Neural progenitor cell (in vitro differentiated cells): ENCODE measurements at regions not wholly inside any gene's neighbourhood (a gene's known extent, or its start where the extent isn't known, plus 50 kb on each side); places are given as distances from the start of the nearest gene placed in this dataset.

Experiments
- DNase-seq: peaks from one replicate; pipeline ENCODE4 v3.0.0-alpha.2; 2016; ENCODE audit warnings: low spot score
- H2AFZ ChIP-seq: fragments of 200-600 bp; sonication (generic); replicated peaks from 2 replicates; pipeline ENCODE4 v1.6.1; 2016; ENCODE audit warnings: antibody characterized with exemption
- H3F3A ChIP-seq: fragments of 200-600 bp; sonication (generic); 2 replicates; pipeline ENCODE4 v1.6.1; 2016; ENCODE audit warnings: antibody characterized with exemption, low read depth
- H3K27ac ChIP-seq: fragments of 200-600 bp; sonication (generic); 2 replicates; pipeline ENCODE4 v1.5.1; 2016; ENCODE audit warnings: mild to moderate bottlenecking
- H3K27me3 ChIP-seq: fragments of 200-600 bp; sonication (generic); 2 replicates; pipeline ENCODE4 v1.6.1; 2016; ENCODE audit warnings: mild to moderate bottlenecking, moderate library complexity
- H3K36me3 ChIP-seq: fragments of 200-600 bp; sonication (generic); 2 replicates; pipeline ENCODE4 v1.5.1; 2016
- H3K4me1 ChIP-seq: fragments of 200-600 bp; sonication (generic); 2 replicates; pipeline ENCODE4 v1.6.1; 2016; ENCODE audit warnings: mixed run types
- H3K4me2 ChIP-seq: fragments of 200-600 bp; sonication (generic); 2 replicates; pipeline ENCODE4 v1.6.1; 2016
- H3K4me3 ChIP-seq: fragments of 200-600 bp; sonication (generic); 2 replicates; pipeline ENCODE4 v1.5.1; 2016
- H3K79me2 ChIP-seq: fragments of 200-600 bp; sonication (generic); 2 replicates; pipeline ENCODE4 v1.6.1; 2016; ENCODE audit warnings: low read depth
- H3K9ac ChIP-seq: fragments of 200-600 bp; sonication (generic); 2 replicates; pipeline ENCODE4 v1.6.1; 2016
- H3K9me3 ChIP-seq: fragments of 200-600 bp; sonication (generic); 2 replicates; pipeline ENCODE4 v1.5.1; 2016; ENCODE audit warnings: low read depth
- H4K20me1 ChIP-seq: fragments of 200-600 bp; sonication (generic); 2 replicates; pipeline ENCODE4 v1.6.1; 2016; ENCODE audit warnings: low read depth
- H3K27ac Mint-ChIP-seq: 3 replicates; pipeline ENCODE4 v1.8.0; 2021; ENCODE audit warnings: mixed read lengths
- H3K27me3 Mint-ChIP-seq: 2 replicates; pipeline ENCODE4 v1.8.0; 2022; ENCODE audit warnings: low read depth, mild to moderate bottlenecking, inconsistent platforms, moderate library complexity, mixed read lengths; ENCODE audit not compliant: insufficient read depth
- H3K36me3 Mint-ChIP-seq: 3 replicates; pipeline ENCODE4 v1.8.0; 2021; ENCODE audit warnings: mixed read lengths
- H3K4me1 Mint-ChIP-seq: 3 replicates; pipeline ENCODE4 v1.8.0; 2021; ENCODE audit warnings: mixed read lengths
- H3K4me3 Mint-ChIP-seq: 3 replicates; pipeline ENCODE4 v1.8.0; 2021; ENCODE audit warnings: mild to moderate bottlenecking, moderate library complexity, mixed read lengths
- H3K9me3 Mint-ChIP-seq: 3 replicates; pipeline ENCODE4 v1.8.0; 2020; ENCODE audit warnings: mixed read lengths
- EZH2 ChIP-seq: fragments of 200-600 bp; sonication (generic); IDR thresholded peaks from 2 replicates; pipeline ENCODE4 v1.6.1; 2017; ENCODE audit warnings: antibody characterized with exemption, mild to moderate bottlenecking, moderate library complexity
- EZH2phosphoT487 ChIP-seq: fragments of 200-600 bp; sonication (generic); IDR thresholded peaks from 2 replicates; pipeline ENCODE4 v1.6.1; 2017; ENCODE audit warnings: antibody characterized with exemption
- TF ChIP-seq, protein P1 (sequence below): fragments of 200-600 bp; sonication (generic); IDR thresholded peaks from 2 replicates; pipeline ENCODE4 v1.5.1; 2017; ENCODE audit warnings: antibody characterized with exemption, mild to moderate bottlenecking

DNA sequence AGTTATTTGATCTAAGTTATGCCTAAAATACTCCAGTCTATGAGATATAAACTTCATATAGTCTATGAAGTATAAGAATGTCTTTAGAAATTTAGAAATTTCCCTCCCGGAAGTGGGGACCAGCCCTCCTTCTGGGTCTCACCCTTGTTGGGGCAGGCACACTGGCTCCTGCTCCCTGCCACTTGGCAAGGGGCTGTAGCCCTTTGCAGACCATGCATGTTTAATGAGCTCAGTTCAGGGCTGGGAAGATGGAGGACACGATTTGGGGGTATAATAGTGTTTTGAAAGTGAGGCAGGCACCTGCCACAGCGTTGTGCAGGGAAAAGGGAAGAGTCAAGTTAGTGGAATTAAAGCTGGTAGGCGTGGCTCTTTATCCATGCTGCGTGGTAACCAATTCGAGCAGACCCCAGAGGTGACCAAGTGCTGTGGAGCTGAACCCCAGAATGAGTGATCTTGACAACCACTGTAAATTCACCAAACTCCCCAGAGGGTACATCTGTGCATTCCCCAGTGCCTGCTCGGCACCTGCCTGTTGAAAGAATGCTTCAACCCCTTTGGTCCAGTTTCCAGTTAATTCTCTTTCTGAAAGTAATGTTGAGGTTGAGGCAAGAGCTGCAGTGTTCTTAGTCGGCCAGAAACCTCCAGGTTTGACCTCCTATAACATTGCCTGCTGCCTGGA, 79.6 kb downstream of the DOP1B start:
- Histone ChIP-seq H3K9me3 (no peaks in the 10 kb centered on the region), H3F3A (no peaks in the 10 kb centered on the region), H3K27ac (no peak overlapping the region), H3K4me1 (peaks cover 6% of the 10 kb centered on the region), H4K20me1 (no peaks in the 10 kb centered on the region), H3K9ac (no peak overlapping the region), H3K27me3 (no peaks in the 10 kb centered on the region), H3K36me3 (no peaks in the 10 kb centered on the region), H3K4me2 (no peak overlapping the region), H2AFZ (no peak overlapping the region), H3K4me3 (no peak overlapping the region), H3K79me2 (no peaks in the 10 kb centered on the region)
- H3K36me3 Mint-ChIP-seq, result peaks cover 9% of the 10 kb centered on the region
- TF ChIP-seq EZH2, result no peak
- TF ChIP-seq, protein P1, sequence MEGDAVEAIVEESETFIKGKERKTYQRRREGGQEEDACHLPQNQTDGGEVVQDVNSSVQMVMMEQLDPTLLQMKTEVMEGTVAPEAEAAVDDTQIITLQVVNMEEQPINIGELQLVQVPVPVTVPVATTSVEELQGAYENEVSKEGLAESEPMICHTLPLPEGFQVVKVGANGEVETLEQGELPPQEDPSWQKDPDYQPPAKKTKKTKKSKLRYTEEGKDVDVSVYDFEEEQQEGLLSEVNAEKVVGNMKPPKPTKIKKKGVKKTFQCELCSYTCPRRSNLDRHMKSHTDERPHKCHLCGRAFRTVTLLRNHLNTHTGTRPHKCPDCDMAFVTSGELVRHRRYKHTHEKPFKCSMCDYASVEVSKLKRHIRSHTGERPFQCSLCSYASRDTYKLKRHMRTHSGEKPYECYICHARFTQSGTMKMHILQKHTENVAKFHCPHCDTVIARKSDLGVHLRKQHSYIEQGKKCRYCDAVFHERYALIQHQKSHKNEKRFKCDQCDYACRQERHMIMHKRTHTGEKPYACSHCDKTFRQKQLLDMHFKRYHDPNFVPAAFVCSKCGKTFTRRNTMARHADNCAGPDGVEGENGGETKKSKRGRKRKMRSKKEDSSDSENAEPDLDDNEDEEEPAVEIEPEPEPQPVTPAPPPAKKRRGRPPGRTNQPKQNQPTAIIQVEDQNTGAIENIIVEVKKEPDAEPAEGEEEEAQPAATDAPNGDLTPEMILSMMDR, result no peak
- DNase-seq, result no peak
- H3K27ac Mint-ChIP-seq, result no peak overlapping the region
- H3K4me3 Mint-ChIP-seq, result no peak overlapping the region
- no peaks in the 10 kb centered on the region for H3K9me3 Mint-ChIP-seq
- H3K27me3 Mint-ChIP-seq, result no peaks in the 10 kb centered on the region
- H3K4me1 Mint-ChIP-seq, result peaks cover 10% of the 10 kb centered on the region

DNA sequence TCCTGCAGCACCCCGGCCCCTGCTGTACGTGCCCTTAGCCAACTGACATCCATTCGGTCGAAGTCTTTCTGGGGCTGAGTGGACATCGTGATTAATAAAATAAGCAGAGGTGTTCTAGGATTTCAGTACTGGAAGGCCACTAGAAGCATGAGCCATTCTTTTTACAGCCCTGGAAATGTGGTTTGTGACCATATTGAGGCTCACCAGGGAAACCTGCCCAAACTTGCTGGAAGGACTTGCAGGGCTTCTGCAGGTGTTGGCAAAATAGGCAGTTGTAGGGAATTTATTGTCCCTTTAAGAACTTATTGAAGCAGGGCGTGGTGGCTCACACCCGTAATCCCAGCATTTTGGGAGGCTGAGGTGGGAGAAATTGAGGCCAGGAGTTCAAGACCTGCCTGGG, 80.8 kb downstream of the DOP1B start:
- Mint-ChIP-seq H3K4me1 (peaks cover 10% of the 10 kb centered on the region), H3K4me3 (no peak overlapping the region), H3K36me3 (peaks cover 9% of the 10 kb centered on the region), H3K27me3 (no peaks in the 10 kb centered on the region), H3K27ac (no peak overlapping the region), H3K9me3 (no peaks in the 10 kb centered on the region)
- Histone ChIP-seq H3K4me1 (peaks cover 6% of the 10 kb centered on the region), H3K79me2 (no peaks in the 10 kb centered on the region), H3K4me2 (no peak overlapping the region), H3K9ac (no peak overlapping the region), H3K27ac (no peak overlapping the region), H3K4me3 (no peak overlapping the region), H3K27me3 (no peaks in the 10 kb centered on the region), H2AFZ (no peak overlapping the region), H4K20me1 (no peaks in the 10 kb centered on the region), H3F3A (no peaks in the 10 kb centered on the region), H3K9me3 (no peaks in the 10 kb centered on the region), H3K36me3 (no peaks in the 10 kb centered on the region)
- no peak for DNase-seq
- TF ChIP-seq EZH2phosphoT487, result no peak
- TF ChIP-seq, protein P1, result no peak
- no peak for TF ChIP-seq EZH2

DNA sequence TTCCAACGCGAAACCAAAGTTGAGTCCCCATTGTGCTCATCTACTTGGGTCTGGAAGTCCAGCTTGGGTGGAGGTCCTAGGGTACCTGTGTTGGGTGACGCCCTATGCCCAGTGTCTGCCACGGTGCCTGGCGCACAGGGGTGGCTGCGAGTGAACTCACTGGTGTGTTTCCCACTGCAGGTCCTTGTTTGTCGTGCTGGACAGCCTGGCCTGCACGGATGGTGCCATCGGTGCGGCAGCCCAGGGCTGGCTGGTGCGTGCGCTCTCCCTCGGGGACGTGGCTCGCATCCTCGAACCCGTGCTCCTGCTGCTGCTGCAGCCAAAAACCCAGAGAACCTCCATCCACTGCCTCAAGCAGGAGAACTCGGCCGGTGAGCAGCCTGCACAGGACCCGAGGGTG, 80.4 kb upstream of the MORC3 start:
- DNase-seq, result no peak
- Mint-ChIP-seq H3K27me3 (no peaks in the 10 kb centered on the region), H3K9me3 (no peaks in the 10 kb centered on the region), H3K4me3 (no peak overlapping the region), H3K36me3 (peaks cover 6% of the 10 kb centered on the region), H3K27ac (no peak overlapping the region), H3K4me1 (peaks cover 8% of the 10 kb centered on the region)
- no peaks in the 10 kb centered on the region for H3K27me3 ChIP-seq
- TF ChIP-seq, protein P1, result no peak
- TF ChIP-seq EZH2, result no peak
- TF ChIP-seq EZH2phosphoT487, result no peak
- H3K4me1 ChIP-seq, result peaks cover 6% of the 10 kb centered on the region
- no peaks in the 10 kb centered on the region for H4K20me1 ChIP-seq
- H2AFZ ChIP-seq, result no peak overlapping the region
- H3K4me2 ChIP-seq, result no peak overlapping the region
- no peaks in the 10 kb centered on the region for H3F3A ChIP-seq
- H3K27ac ChIP-seq, result no peak overlapping the region
- H3K36me3 ChIP-seq, result no peaks in the 10 kb centered on the region
- H3K4me3 ChIP-seq, result no peak overlapping the region
- no peak overlapping the region for H3K9ac ChIP-seq
- H3K9me3 ChIP-seq, result no peaks in the 10 kb centered on the region
- H3K79me2 ChIP-seq, result no peaks in the 10 kb centered on the region
